HFFc6 (cell line): ENCODE measurements at regions not wholly inside any gene's neighbourhood (a gene's known extent, or its start where the extent isn't known, plus 50 kb on each side); places are given as distances from the start of the nearest gene placed in this dataset.

ENCODE experiments used
- DNase-seq: peaks from one replicate; pipeline ENCODE4 v3.0.0-alpha.2; 2018
- H3K27ac Mint-ChIP-seq: 2 replicates; pipeline ENCODE4 v1.8.0; 2020; ENCODE audit warnings: mild to moderate bottlenecking, mixed read lengths
- H3K27me3 Mint-ChIP-seq: 2 replicates; pipeline ENCODE4 v1.8.0; 2021; ENCODE audit warnings: mild to moderate bottlenecking, moderate library complexity, mixed read lengths; ENCODE audit not compliant: insufficient read depth
- H3K36me3 Mint-ChIP-seq: 2 replicates; pipeline ENCODE4 v1.8.0; 2021; ENCODE audit warnings: low read depth, mixed read lengths
- H3K4me1 Mint-ChIP-seq: 2 replicates; pipeline ENCODE4 v1.8.0; 2020; ENCODE audit warnings: low read depth, mixed read lengths
- H3K4me3 Mint-ChIP-seq: 2 replicates; pipeline ENCODE4 v1.8.0; 2020; ENCODE audit warnings: mild to moderate bottlenecking, moderate library complexity, mixed read lengths
- H3K9me3 Mint-ChIP-seq: 2 replicates; pipeline ENCODE4 v1.8.0; 2020; ENCODE audit warnings: mild to moderate bottlenecking, mixed read lengths
- CTCF ChIP-seq: fragments of 200-600 bp; sonication (generic); IDR thresholded peaks from 2 replicates; pipeline ENCODE4 v1.5.0; 2021; ENCODE audit warnings: antibody characterized with exemption, mild to moderate bottlenecking

- TF ChIP-seq CTCF: no peak
- Mint-ChIP-seq H3K27me3 (no peaks in the 10 kb centered on the region), H3K9me3 (peaks cover 5% of the 10 kb centered on the region), H3K27ac (no peak overlapping the region), H3K4me3 (no peak overlapping the region), H3K4me1 (no peaks in the 10 kb centered on the region), H3K36me3 (no peaks in the 10 kb centered on the region)
- no peak for DNase-seq
These were observed 747.3 kb upstream of the PIK3C3 start for GRCh38 chr18:41207706-41208105.

- DNase-seq: no peak
- no peak for TF ChIP-seq CTCF
- Mint-ChIP-seq H3K4me3 (no peak overlapping the region), H3K36me3 (no peaks in the 10 kb centered on the region), H3K9me3 (peaks cover 5% of the 10 kb centered on the region), H3K4me1 (no peaks in the 10 kb centered on the region), H3K27ac (no peak overlapping the region), H3K27me3 (no peaks in the 10 kb centered on the region)
These were observed 748.6 kb upstream of the PIK3C3 start for GRCh38 chr18:41206341-41206830.

- no peak overlapping the region for H3K27ac Mint-ChIP-seq
- peaks cover 20% of the 10 kb centered on the region for H3K9me3 Mint-ChIP-seq
- DNase-seq: no peak
- no peak for TF ChIP-seq CTCF
- H3K4me3 Mint-ChIP-seq: no peak overlapping the region
- H3K4me1 Mint-ChIP-seq: no peaks in the 10 kb centered on the region
- H3K36me3 Mint-ChIP-seq: no peaks in the 10 kb centered on the region
- no peaks in the 10 kb centered on the region for H3K27me3 Mint-ChIP-seq
These were observed 755.8 kb upstream of the PIK3C3 start for GRCh38 chr18:41199212-41199611.

- Mint-ChIP-seq H3K36me3 (no peaks in the 10 kb centered on the region), H3K27ac (no peak overlapping the region), H3K4me1 (no peaks in the 10 kb centered on the region), H3K9me3 (peaks cover 28% of the 10 kb centered on the region), H3K27me3 (no peaks in the 10 kb centered on the region), H3K4me3 (no peak overlapping the region)
- DNase-seq: no peak
- no peak for TF ChIP-seq CTCF
These were observed 757.1 kb upstream of the PIK3C3 start for GRCh38 chr18:41197967-41198366.

GRCh38 chr18:41170346-41170745 lies 784.7 kb upstream of the PIK3C3 start:
- Mint-ChIP-seq H3K27ac (no peak overlapping the region), H3K4me1 (no peaks in the 10 kb centered on the region), H3K4me3 (no peak overlapping the region), H3K27me3 (no peaks in the 10 kb centered on the region), H3K9me3 (no peaks in the 10 kb centered on the region; the same call in 1 of the 2 replicates), H3K36me3 (no peaks in the 10 kb centered on the region)
- no peak for TF ChIP-seq CTCF
- no peak for DNase-seq

GRCh38 chr18:41165625-41166024 lies 789.4 kb upstream of the PIK3C3 start:
- Mint-ChIP-seq H3K36me3 (no peaks in the 10 kb centered on the region), H3K4me1 (no peaks in the 10 kb centered on the region), H3K27ac (no peak overlapping the region), H3K4me3 (no peak overlapping the region), H3K9me3 (peaks cover 12% of the 10 kb centered on the region; the same call in 1 of the 2 replicates), H3K27me3 (no peaks in the 10 kb centered on the region; the same call in 1 of the 2 replicates)
- no peak for DNase-seq
- no peak for TF ChIP-seq CTCF
